HG03025 (cell line): ENCODE measurements at regions not wholly inside any gene's neighbourhood (a gene's known extent, or its start where the extent isn't known, plus 50 kb on each side); places are given as distances from the start of the nearest gene placed in this dataset.
A peak's percentile ranks its signal among the peaks of the same experiment; 100 is the strongest.
"Not testable (repeated sequence)": the region's sequence is repeated elsewhere in the genome, so short reads cannot be mapped to it uniquely, and the experiment has no call there.

Experiments
- ATAC-seq: cut with Tn5 transposase; IDR thresholded peaks from one replicate; pipeline ENCODE4 v1.9.1; 2021; ENCODE audit warnings: mild to moderate bottlenecking, moderate library complexity; ENCODE audit not compliant: unreplicated experiment, low FRiP score

GRCh38 chr9:1882711-1883403 lies 132.3 kb upstream of the SMARCA2 start:
- no peak for ATAC-seq

GRCh38 chr9:1890201-1890600 lies 124.9 kb upstream of the SMARCA2 start:
- ATAC-seq: no peak

- ATAC-seq: no peak
These were observed 124.3 kb upstream of the SMARCA2 start for GRCh38 chr9:1890816-1891215.

GRCh38 chr9:1903080-1903704 lies 112.0 kb upstream of the SMARCA2 start:
- not testable (repeated sequence) for ATAC-seq

GRCh38 chr9:1907465-1907864 lies 107.7 kb upstream of the SMARCA2 start:
- ATAC-seq: no peak

- no peak for ATAC-seq
These were observed 105.8 kb upstream of the SMARCA2 start for GRCh38 chr9:1909322-1909721.

- ATAC-seq: no peak
These were observed 104.8 kb upstream of the SMARCA2 start for GRCh38 chr9:1910269-1910811.

- no peak for ATAC-seq
These were observed 101.4 kb upstream of the SMARCA2 start for GRCh38 chr9:1913631-1914330.

GRCh38 chr9:1916095-1916494 lies 99.1 kb upstream of the SMARCA2 start:
- ATAC-seq: no peak

GRCh38 chr9:1916655-1917054 lies 98.5 kb upstream of the SMARCA2 start:
- no peak for ATAC-seq

- no peak for ATAC-seq
These were observed 97.7 kb upstream of the SMARCA2 start for GRCh38 chr9:1917396-1917935.

- ATAC-seq: no peak
These were observed 97.0 kb upstream of the SMARCA2 start for GRCh38 chr9:1918108-1918507.

- ATAC-seq: no peak
These were observed 96.5 kb upstream of the SMARCA2 start for GRCh38 chr9:1918622-1919021.

- no peak for ATAC-seq
These were observed 95.9 kb upstream of the SMARCA2 start for GRCh38 chr9:1919229-1919628.

GRCh38 chr9:1920386-1920785 lies 94.8 kb upstream of the SMARCA2 start:
- ATAC-seq: no peak

GRCh38 chr9:1922026-1922425 lies 93.1 kb upstream of the SMARCA2 start:
- ATAC-seq: no peak

GRCh38 chr9:1927546-1927945 lies 87.6 kb upstream of the SMARCA2 start:
- no peak for ATAC-seq

GRCh38 chr9:1929134-1929533 lies 86.0 kb upstream of the SMARCA2 start:
- ATAC-seq: no peak

GRCh38 chr9:1929722-1930244 lies 85.4 kb upstream of the SMARCA2 start:
- peak; percentile 51 for ATAC-seq

- ATAC-seq: not testable (repeated sequence)
These were observed 84.9 kb upstream of the SMARCA2 start for GRCh38 chr9:1930245-1930736.

- no peak for ATAC-seq
These were observed 77.0 kb upstream of the SMARCA2 start for GRCh38 chr9:1938135-1938534.
